ENCODE measurements at regions not wholly inside any gene's neighbourhood (a gene's known extent, or its start where the extent isn't known, plus 50 kb on each side); places are given as distances from the start of the nearest gene placed in this dataset.
A peak's percentile ranks its signal among the peaks of the same experiment; 100 is the strongest.

DNA sequence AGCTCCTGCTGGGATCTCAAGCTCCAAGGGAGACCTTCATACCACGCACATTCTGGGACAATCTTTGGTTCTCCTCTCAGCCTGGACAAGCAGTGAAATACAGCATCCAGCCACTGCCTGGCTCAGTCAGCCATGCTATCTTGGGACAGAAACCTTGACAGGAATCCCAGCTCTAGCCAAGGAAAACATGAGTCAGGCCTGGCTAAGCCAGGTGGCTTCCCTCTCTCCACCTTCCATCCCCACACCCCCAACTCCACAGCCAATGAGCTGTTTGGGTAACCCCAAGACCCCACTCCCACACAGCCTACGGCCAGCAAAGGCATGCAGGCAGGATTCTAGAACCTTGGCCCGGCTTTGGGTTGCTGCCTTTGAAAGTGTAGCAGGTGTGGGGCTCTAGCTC lies 64.9 kb downstream of the MCFD2 start:
- peaks cover 70% of the 10 kb centered on the region for H3K4me1 ChIP-seq (ENCODE audit: control insufficient read depth, insufficient read depth, low read length)
- H3K36me3 ChIP-seq (ENCODE audit: control insufficient read depth, insufficient read depth, low read length), result no peaks in the 10 kb centered on the region
- H3K27me3 ChIP-seq (ENCODE audit: control insufficient read depth, insufficient read depth, low read length), result no peaks in the 10 kb centered on the region
- H3K27ac ChIP-seq (ENCODE audit: low read depth, low read length), result peak overlapping the region; percentile 89
- no peak overlapping the region for H3K9ac ChIP-seq (ENCODE audit: low read length)
- H3K4me3 ChIP-seq (ENCODE audit: low read length), result peak overlapping the region; percentile 19

DNA sequence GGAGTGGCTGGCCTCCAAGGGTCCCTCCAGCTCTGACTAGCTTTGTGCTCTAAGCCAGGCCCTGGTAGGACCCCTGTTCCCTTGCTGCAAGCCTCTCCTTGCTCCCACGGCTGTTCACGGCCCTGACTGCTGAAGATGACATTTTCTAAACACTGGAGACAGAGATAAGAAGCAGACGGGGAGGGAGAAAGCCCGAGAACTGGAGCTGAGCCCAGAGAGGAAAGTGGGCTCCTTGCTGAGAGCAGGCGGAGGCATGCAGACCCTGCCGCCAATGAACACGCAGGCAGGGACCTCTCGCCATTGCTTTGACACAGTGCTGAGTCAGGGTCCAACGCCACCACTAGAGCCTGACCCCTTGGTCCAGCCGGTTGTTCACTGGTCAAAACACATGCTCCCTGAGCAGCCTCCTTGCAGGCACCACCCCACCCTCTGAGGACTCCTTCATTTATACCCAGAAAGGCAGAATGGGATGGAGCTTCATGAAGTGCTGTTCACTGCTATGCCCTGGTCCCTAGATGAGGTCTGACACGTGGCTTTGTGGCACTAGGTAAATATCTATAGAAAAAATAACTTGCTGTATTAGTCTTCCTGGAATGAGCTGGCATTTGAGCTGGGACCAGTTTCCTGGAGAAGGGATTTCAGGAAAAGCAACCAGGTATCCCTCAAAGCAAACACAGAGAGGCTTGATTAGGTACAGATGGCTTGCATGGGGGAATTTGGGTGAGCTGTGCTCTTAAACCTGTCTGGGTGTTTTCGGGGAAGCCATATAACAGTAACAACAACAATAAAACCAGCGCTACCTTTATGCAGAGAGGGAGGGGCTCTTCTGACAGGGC lies 65.7 kb downstream of the MCFD2 start:
- H3K27ac ChIP-seq (ENCODE audit: low read depth, low read length), result peak overlapping the region; percentile 89
- peaks cover 68% of the 10 kb centered on the region for H3K4me1 ChIP-seq (ENCODE audit: control insufficient read depth, insufficient read depth, low read length)
- H3K9ac ChIP-seq (ENCODE audit: low read length), result no peak overlapping the region
- no peaks in the 10 kb centered on the region for H3K36me3 ChIP-seq (ENCODE audit: control insufficient read depth, insufficient read depth, low read length)
- no peak overlapping the region for H3K4me3 ChIP-seq (ENCODE audit: low read length)
- no peaks in the 10 kb centered on the region for H3K27me3 ChIP-seq (ENCODE audit: control insufficient read depth, insufficient read depth, low read length)

DNA sequence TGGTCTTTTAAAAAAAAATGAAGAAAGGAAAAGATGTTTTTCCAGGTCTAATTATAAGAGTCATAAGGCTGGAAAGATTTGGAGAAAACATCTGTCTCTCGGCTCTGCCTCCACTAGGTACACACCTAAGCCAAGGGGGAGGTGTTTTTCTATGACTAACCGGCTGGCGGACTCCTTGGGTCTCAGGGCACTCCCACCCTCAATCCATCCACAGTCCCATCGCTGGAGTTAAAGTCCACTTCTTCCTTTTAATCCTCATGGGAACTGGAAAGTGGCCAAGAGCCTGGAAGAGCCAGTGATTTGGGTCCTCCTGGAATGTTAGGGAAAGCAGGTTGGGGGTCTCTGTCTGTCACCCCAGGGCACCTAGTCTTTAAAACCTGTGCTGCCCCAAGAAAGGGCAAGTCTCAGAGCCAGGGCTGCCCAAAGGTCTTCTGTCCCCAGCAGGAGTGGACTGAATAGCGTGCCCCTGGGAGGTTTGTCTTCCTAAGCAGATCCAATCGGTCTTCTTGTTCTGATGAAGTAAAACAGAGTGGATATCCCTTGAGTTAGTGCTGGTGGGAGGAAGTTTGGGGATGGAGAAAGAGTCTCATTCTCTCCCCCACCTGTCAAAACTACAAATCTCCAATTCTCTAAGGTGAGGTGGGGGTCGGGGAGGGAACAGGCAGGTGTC lies 66.4 kb downstream of the MCFD2 start:
- Histone ChIP-seq H3K4me3 (ENCODE audit: low read length) (no peak overlapping the region), H3K27ac (ENCODE audit: low read depth, low read length) (peak overlapping the region; percentile 89), H3K4me1 (ENCODE audit: control insufficient read depth, insufficient read depth, low read length) (peaks cover 61% of the 10 kb centered on the region), H3K36me3 (ENCODE audit: control insufficient read depth, insufficient read depth, low read length) (no peaks in the 10 kb centered on the region), H3K27me3 (ENCODE audit: control insufficient read depth, insufficient read depth, low read length) (no peaks in the 10 kb centered on the region), H3K9ac (ENCODE audit: low read length) (no peak overlapping the region)

DNA sequence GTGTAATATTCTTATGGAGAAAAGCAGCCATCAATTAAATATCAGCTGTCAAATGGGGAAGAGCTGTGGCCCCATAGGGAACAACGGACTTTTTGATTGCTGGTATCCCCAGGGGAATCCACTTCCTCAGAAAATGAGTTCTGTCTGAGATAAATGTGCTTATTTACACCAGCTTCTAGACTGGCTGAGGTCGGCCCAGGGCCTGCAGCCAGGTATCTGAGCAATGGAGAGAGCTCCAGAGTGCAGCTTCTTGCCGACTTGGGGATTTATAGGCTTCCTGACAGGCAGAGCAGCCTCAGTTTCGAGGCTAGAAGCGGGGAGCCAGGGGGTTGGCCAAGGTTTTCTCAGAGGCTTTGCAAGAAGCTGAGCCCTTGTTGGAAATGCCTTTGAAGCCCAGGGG lies 67.2 kb downstream of the MCFD2 start:
- H3K27ac ChIP-seq (ENCODE audit: low read depth, low read length), result peak overlapping the region; percentile 89
- H3K4me3 ChIP-seq (ENCODE audit: low read length), result no peak overlapping the region
- H3K9ac ChIP-seq (ENCODE audit: low read length), result no peak overlapping the region
- H3K36me3 ChIP-seq (ENCODE audit: control insufficient read depth, insufficient read depth, low read length), result no peaks in the 10 kb centered on the region
- H3K27me3 ChIP-seq (ENCODE audit: control insufficient read depth, insufficient read depth, low read length), result no peaks in the 10 kb centered on the region
- H3K4me1 ChIP-seq (ENCODE audit: control insufficient read depth, insufficient read depth, low read length), result peaks cover 58% of the 10 kb centered on the region

DNA sequence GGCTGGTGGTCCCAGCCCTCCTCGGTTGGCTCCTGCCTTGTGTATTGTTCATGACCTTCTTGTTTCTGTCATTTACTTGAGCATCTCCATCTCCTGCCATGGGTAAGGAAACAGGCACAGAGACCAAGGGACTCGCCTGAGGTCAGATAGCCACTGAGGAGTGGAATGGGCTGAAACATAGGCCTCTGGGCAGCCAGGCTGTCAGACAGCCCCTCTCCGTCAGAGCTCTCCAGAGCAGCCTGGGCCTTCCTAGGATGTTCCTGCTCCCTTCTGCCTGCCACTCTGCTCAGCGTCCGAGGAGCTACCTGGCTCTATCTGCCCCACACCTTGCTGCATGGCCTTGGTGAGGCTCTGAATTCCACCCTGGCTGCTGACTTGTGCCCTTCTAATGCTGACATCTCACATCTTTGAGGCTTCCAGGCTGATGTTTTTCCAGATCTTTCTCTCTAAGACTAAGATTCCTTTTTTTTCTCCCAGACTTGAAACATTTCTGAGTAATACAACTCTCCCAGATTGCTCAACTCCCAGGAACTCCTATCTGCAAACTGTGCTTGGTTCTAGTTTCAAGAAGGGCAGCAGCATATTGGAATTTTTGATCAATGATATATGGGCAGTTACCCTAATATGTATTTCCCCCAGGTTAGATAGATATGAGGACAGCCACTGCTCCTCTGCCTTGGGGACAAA lies 67.7 kb downstream of the MCFD2 start:
- no peaks in the 10 kb centered on the region for H3K36me3 ChIP-seq (ENCODE audit: control insufficient read depth, insufficient read depth, low read length)
- no peaks in the 10 kb centered on the region for H3K27me3 ChIP-seq (ENCODE audit: control insufficient read depth, insufficient read depth, low read length)
- H3K9ac ChIP-seq (ENCODE audit: low read length), result no peak overlapping the region
- peak overlapping the region; percentile 18 for H3K4me3 ChIP-seq (ENCODE audit: low read length)
- peaks cover 58% of the 10 kb centered on the region for H3K4me1 ChIP-seq (ENCODE audit: control insufficient read depth, insufficient read depth, low read length)
- peak overlapping the region; percentile 89 for H3K27ac ChIP-seq (ENCODE audit: low read depth, low read length)

DNA sequence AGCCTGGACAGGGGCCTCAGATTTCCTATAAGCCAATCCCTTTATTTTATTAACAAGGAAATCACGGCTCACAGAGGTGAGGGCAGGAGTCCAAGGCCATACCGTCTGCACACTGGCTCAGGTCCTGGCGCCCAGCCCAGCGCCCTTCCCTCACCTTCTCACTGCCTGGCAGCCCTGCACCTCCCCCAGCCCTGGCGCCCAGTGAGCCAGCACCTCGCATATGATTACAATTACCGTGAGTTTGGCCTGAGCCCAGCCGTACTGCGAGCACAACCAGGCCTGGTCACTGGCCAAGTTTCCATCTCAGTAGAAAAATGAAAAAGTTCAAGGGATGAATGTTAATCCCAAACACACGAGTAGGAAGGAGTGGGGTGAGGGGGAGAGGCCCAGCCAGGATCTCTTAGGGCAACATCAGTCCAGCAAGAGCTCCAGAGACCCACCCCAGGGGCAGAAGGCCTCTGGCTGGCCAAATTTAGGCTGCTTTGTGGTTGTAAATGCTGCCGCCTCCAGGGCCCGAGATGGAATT lies 68.4 kb downstream of the MCFD2 start:
- H3K36me3 ChIP-seq (ENCODE audit: control insufficient read depth, insufficient read depth, low read length), result no peaks in the 10 kb centered on the region
- no peaks in the 10 kb centered on the region for H3K27me3 ChIP-seq (ENCODE audit: control insufficient read depth, insufficient read depth, low read length)
- peak overlapping the region; percentile 89 for H3K27ac ChIP-seq (ENCODE audit: low read depth, low read length)
- peak overlapping the region; percentile 26 for H3K9ac ChIP-seq (ENCODE audit: low read length)
- H3K4me1 ChIP-seq (ENCODE audit: control insufficient read depth, insufficient read depth, low read length), result peaks cover 58% of the 10 kb centered on the region
- peak overlapping the region; percentile 18 for H3K4me3 ChIP-seq (ENCODE audit: low read length)

DNA sequence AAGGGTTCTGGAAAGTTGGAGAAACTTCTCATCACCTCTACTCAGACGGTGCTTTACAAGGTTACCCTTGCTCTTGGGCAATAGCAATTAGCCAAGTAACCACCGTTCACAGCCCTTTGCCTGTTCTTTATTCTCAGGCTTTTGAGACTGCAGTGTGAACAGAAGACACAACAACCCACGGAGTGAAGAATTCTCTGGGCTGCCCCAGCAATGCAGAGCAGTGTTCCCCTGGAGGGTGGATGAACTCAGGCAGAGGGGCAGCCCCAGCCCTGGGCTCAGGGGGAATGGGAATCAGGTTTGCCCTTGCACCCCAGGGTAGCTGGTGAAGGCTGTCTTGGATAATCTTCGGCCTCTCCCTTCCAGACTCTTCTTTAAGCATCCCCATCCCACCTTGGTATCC lies 69.1 kb downstream of the MCFD2 start:
- H3K4me1 ChIP-seq (ENCODE audit: control insufficient read depth, insufficient read depth, low read length), result peaks cover 58% of the 10 kb centered on the region
- H3K9ac ChIP-seq (ENCODE audit: low read length), result peak overlapping the region; percentile 26
- H3K27ac ChIP-seq (ENCODE audit: low read depth, low read length), result peak overlapping the region; percentile 89
- H3K4me3 ChIP-seq (ENCODE audit: low read length), result peak overlapping the region; percentile 17
- no peaks in the 10 kb centered on the region for H3K36me3 ChIP-seq (ENCODE audit: control insufficient read depth, insufficient read depth, low read length)
- H3K27me3 ChIP-seq (ENCODE audit: control insufficient read depth, insufficient read depth, low read length), result no peaks in the 10 kb centered on the region

DNA sequence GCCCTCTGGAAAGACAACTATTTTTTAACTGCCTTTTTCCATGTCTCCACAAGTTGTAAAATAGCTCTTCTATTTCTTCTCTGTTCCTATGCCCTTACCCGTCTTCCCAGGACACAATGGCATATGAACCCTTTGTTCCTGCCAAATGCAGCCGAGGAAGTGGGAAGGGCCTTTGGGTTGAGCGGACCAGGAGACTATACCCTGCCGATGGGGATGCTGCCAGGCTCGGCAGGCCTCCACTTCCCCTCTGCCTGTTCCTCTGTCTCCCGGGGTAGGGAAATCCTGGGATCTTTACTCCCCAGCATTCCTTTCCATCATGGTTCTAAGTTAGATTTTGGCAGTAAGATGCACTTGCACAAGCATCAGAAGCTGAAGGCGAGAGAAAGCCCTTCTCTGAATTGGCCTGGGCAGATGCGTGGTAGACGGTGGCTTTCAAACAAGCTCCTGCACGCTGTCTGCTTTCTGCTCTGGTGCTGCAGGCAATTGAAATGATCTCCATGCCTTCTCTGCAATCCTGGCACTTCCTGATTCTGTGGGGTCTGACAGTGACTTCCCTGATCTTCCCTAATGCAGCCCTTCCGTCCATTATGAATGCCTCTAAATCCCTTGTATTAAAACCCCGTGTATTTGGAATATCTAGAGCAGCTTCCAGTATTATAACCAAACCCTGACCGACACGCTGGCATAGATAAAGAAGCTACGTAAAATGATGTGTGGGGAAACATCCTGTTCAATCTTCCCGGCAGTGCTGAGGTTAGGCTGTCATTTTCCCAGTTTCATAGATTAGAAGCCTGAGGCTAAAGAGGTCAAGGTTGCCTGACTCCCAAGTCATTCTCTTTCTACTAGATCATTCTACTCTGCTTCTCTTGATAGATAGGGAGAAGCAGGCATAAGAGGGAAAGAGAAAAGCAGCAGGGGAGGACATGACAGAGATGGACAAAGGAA lies 69.8 kb downstream of the MCFD2 start:
- H3K27ac ChIP-seq (ENCODE audit: low read depth, low read length), result peak overlapping the region; percentile 89
- H3K36me3 ChIP-seq (ENCODE audit: control insufficient read depth, insufficient read depth, low read length), result no peaks in the 10 kb centered on the region
- H3K9ac ChIP-seq (ENCODE audit: low read length), result no peak overlapping the region
- H3K4me3 ChIP-seq (ENCODE audit: low read length), result no peak overlapping the region
- peaks cover 53% of the 10 kb centered on the region for H3K4me1 ChIP-seq (ENCODE audit: control insufficient read depth, insufficient read depth, low read length)
- no peaks in the 10 kb centered on the region for H3K27me3 ChIP-seq (ENCODE audit: control insufficient read depth, insufficient read depth, low read length)

DNA sequence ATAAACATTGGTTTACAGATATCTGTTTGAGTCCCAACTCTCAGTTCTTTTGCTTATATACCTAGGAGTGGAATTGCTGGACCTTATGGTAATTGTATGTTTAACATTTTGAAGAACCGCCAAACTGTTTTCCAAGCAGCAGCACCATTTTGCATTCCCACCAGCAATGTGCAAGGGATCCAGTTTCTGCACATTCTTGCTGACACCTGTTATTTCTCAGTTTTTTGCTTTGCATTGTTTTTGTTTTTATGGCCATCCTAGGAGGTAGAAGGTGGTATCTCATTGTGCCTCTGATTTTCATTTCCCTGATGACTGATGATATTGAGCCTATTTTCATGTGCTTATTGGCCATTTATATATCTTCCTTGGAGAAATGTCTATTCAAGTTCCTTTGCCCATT lies 71.2 kb downstream of the MCFD2 start:
- Histone ChIP-seq H3K36me3 (ENCODE audit: control insufficient read depth, insufficient read depth, low read length) (no peaks in the 10 kb centered on the region), H3K27ac (ENCODE audit: low read depth, low read length) (no peak overlapping the region), H3K9ac (ENCODE audit: low read length) (no peak overlapping the region), H3K4me3 (ENCODE audit: low read length) (no peak overlapping the region), H3K4me1 (ENCODE audit: control insufficient read depth, insufficient read depth, low read length) (peaks cover 39% of the 10 kb centered on the region), H3K27me3 (ENCODE audit: control insufficient read depth, insufficient read depth, low read length) (no peaks in the 10 kb centered on the region)

DNA sequence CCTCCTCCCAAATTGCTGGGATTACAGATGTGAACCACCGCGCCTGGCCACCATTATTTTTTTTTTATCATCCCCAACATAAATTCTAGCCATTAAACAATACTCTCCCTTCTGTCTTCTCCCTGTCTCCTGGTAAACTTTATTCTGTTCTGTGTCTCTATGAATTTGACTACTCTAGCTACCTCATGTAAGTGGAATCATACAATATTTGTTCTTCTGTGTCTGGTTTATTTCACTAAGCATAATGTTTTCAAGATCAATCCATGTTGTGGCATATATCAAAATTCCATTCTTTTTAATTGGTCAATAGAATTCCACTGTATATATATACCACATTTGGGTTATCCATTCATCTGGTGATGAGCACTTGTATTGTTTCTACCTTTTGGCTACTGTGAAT lies 71.6 kb downstream of the MCFD2 start:
- Histone ChIP-seq H3K36me3 (ENCODE audit: control insufficient read depth, insufficient read depth, low read length) (no peaks in the 10 kb centered on the region), H3K4me3 (ENCODE audit: low read length) (no peak overlapping the region), H3K9ac (ENCODE audit: low read length) (no peak overlapping the region), H3K27ac (ENCODE audit: low read depth, low read length) (no peak overlapping the region), H3K27me3 (ENCODE audit: control insufficient read depth, insufficient read depth, low read length) (no peaks in the 10 kb centered on the region), H3K4me1 (ENCODE audit: control insufficient read depth, insufficient read depth, low read length) (peaks cover 35% of the 10 kb centered on the region)

DNA sequence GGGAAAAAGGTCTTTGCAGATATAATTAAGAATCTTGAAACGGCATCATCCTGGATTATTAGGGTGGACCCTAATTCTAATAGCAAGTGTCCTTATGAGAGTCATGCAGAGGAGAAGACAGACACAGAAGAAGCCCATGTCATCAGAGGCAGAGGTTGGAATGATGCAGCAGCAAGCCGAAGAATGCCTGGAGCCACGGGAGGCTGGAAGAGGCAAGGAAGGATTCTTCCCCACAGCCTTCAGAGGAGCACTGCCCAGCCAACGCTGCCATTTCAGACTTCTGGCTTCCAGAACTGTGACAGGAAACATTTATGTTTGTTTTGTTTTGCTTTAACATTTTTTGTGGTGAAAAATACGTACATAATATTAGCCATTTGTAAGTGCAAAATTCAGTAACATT lies 72.3 kb downstream of the MCFD2 start:
- H3K4me3 ChIP-seq (ENCODE audit: low read length), result no peak overlapping the region
- H3K27me3 ChIP-seq (ENCODE audit: control insufficient read depth, insufficient read depth, low read length), result no peaks in the 10 kb centered on the region
- no peaks in the 10 kb centered on the region for H3K36me3 ChIP-seq (ENCODE audit: control insufficient read depth, insufficient read depth, low read length)
- peaks cover 28% of the 10 kb centered on the region for H3K4me1 ChIP-seq (ENCODE audit: control insufficient read depth, insufficient read depth, low read length)
- H3K27ac ChIP-seq (ENCODE audit: low read depth, low read length), result no peak overlapping the region
- no peak overlapping the region for H3K9ac ChIP-seq (ENCODE audit: low read length)
